ENCODE measurements at regions not wholly inside any gene's neighbourhood (a gene's known extent, or its start where the extent isn't known, plus 50 kb on each side); places are given as distances from the start of the nearest gene placed in this dataset.

DNA sequence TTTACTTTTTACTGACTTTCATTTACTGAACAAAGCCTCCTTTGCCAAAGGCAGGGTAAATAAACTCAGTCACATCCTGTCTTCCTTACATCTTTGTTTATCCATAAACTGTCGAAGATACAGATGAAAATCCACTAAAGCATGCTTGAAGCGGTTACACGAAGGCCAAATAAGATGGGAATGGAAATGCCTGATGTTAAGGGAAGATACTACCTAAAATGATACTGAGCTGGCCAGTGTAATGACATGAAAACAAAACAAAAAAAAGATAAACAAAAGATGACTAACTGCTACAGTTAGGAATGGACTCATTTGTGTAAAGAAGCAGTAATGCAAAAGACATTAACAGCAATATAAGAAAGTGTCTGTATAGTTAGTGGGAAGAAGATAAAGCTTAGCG, 114.7 kb upstream of the ADAMTS9 start:
- TF ChIP-seq, protein P1, sequence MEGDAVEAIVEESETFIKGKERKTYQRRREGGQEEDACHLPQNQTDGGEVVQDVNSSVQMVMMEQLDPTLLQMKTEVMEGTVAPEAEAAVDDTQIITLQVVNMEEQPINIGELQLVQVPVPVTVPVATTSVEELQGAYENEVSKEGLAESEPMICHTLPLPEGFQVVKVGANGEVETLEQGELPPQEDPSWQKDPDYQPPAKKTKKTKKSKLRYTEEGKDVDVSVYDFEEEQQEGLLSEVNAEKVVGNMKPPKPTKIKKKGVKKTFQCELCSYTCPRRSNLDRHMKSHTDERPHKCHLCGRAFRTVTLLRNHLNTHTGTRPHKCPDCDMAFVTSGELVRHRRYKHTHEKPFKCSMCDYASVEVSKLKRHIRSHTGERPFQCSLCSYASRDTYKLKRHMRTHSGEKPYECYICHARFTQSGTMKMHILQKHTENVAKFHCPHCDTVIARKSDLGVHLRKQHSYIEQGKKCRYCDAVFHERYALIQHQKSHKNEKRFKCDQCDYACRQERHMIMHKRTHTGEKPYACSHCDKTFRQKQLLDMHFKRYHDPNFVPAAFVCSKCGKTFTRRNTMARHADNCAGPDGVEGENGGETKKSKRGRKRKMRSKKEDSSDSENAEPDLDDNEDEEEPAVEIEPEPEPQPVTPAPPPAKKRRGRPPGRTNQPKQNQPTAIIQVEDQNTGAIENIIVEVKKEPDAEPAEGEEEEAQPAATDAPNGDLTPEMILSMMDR (IDR thresholded peaks at IDR 0.05), result no peak
- no peak for TF ChIP-seq POLR2A (IDR thresholded peaks at IDR 0.05)

All from transverse colon (tissue), 3 donors.